Cardiac muscle cell (in vitro differentiated cells and primary cell): ENCODE measurements at regions not wholly inside any gene's neighbourhood (a gene's known extent, or its start where the extent isn't known, plus 50 kb on each side); places are given as distances from the start of the nearest gene placed in this dataset.
A peak's percentile ranks its signal among the peaks of the same experiment; 100 is the strongest.

Source experiments
- DNase-seq, 2 donors: peaks; one replicate each; pipeline versions ENCODE4 v3.0.0 to v3.0.0-alpha.2; 2010 to 2017; ENCODE audit warnings: low read depth in 1 of 2, low spot score in 1 of 2
- H3K27ac ChIP-seq: fragments of 200-600 bp; sonication (generic); 2 replicates; pipeline ENCODE4 v1.5.1; 2016
- H3K27me3 ChIP-seq: fragments of 200-600 bp; sonication (generic); 2 replicates; pipeline ENCODE4 v1.6.0; 2016; ENCODE audit warnings: control low read depth
- H3K36me3 ChIP-seq: fragments of 200-600 bp; sonication (generic); 2 replicates; pipeline ENCODE4 v1.5.1; 2016; ENCODE audit warnings: control low read depth
- H3K4me1 ChIP-seq: fragments of 200-600 bp; sonication (generic); 2 replicates; pipeline ENCODE4 v1.8.1; 2017; ENCODE audit warnings: low read depth, mild to moderate bottlenecking, mixed run types
- H3K4me3 ChIP-seq: fragments of 200-600 bp; sonication (generic); 2 replicates; pipeline ENCODE4 v1.5.1; 2016; ENCODE audit warnings: mild to moderate bottlenecking
- H3K9me3 ChIP-seq: fragments of 200-600 bp; sonication (generic); 2 replicates; pipeline ENCODE4 v1.5.1; 2017; ENCODE audit warnings: low read depth, mild to moderate bottlenecking, control low read depth
- CTCF ChIP-seq: IDR thresholded peaks from 2 replicates; pipeline ENCODE4 v1.5.1; 2012; ENCODE audit warnings: low read depth, mild to moderate bottlenecking, low read length

GRCh38 chr5:174514325-174514724 lies 210.1 kb upstream of the MSX2 start:
- DNase-seq = no peak
- H3K9me3 ChIP-seq = no peaks in the 10 kb centered on the region
- no peak overlapping the region for H3K4me3 ChIP-seq
- H3K27ac ChIP-seq = no peak overlapping the region
- TF ChIP-seq CTCF = no peak
- no peaks in the 10 kb centered on the region for H3K36me3 ChIP-seq
- no peaks in the 10 kb centered on the region for H3K4me1 ChIP-seq
- H3K27me3 ChIP-seq = no peaks in the 10 kb centered on the region

GRCh38 chr5:174514983-174515394 lies 209.4 kb upstream of the MSX2 start:
- DNase-seq = no peak
- no peak overlapping the region for H3K27ac ChIP-seq
- no peak for TF ChIP-seq CTCF
- peaks cover 6% of the 10 kb centered on the region for H3K4me1 ChIP-seq
- H3K36me3 ChIP-seq = no peaks in the 10 kb centered on the region
- no peak overlapping the region for H3K4me3 ChIP-seq
- H3K9me3 ChIP-seq = no peaks in the 10 kb centered on the region
- no peaks in the 10 kb centered on the region for H3K27me3 ChIP-seq

GRCh38 chr5:174516741-174517140 lies 207.6 kb upstream of the MSX2 start:
- no peak for TF ChIP-seq CTCF
- Histone ChIP-seq H3K27me3 (no peaks in the 10 kb centered on the region), H3K4me3 (no peak overlapping the region), H3K4me1 (peaks cover 17% of the 10 kb centered on the region), H3K9me3 (no peaks in the 10 kb centered on the region), H3K36me3 (no peaks in the 10 kb centered on the region), H3K27ac (no peak overlapping the region)
- DNase-seq = no peak

GRCh38 chr5:174518512-174518911 lies 205.9 kb upstream of the MSX2 start:
- no peaks in the 10 kb centered on the region for H3K9me3 ChIP-seq
- H3K27ac ChIP-seq = no peak overlapping the region
- H3K4me3 ChIP-seq = no peak overlapping the region
- no peak for TF ChIP-seq CTCF
- DNase-seq = no peak
- H3K27me3 ChIP-seq = no peaks in the 10 kb centered on the region
- H3K4me1 ChIP-seq = peaks cover 18% of the 10 kb centered on the region
- H3K36me3 ChIP-seq = no peaks in the 10 kb centered on the region

- Histone ChIP-seq H3K4me3 (no peak overlapping the region), H3K27ac (peak overlapping the region; percentile 44)
- peak in 1 of 2 donors; percentile 68 for DNase-seq
Measured at GRCh38 chr5:174520420-174521396, 203.7 kb upstream of the MSX2 start.

More at GRCh38 chr5:174520420-174521396, 203.7 kb upstream of the MSX2 start:
- no peaks in the 10 kb centered on the region for H3K27me3 ChIP-seq
- H3K36me3 ChIP-seq = no peaks in the 10 kb centered on the region
- no peak for TF ChIP-seq CTCF
- H3K4me1 ChIP-seq = peaks cover 25% of the 10 kb centered on the region
- no peaks in the 10 kb centered on the region for H3K9me3 ChIP-seq
